ENCODE measurements at regions not wholly inside any gene's neighbourhood (a gene's known extent, or its start where the extent isn't known, plus 50 kb on each side); places are given as distances from the start of the nearest gene placed in this dataset.

- H3K4me3 ChIP-seq (ENCODE audit: low read depth, low read length), result no peak overlapping the region
- H3K36me3 ChIP-seq (ENCODE audit: control insufficient read depth, insufficient read depth, low read length), result no peaks in the 10 kb centered on the region
- peaks cover 3% of the 10 kb centered on the region for H3K9me3 ChIP-seq (ENCODE audit: control insufficient read depth, insufficient read depth, low read length)
- peaks cover 7% of the 10 kb centered on the region for H3K4me1 ChIP-seq (ENCODE audit: control insufficient read depth, insufficient read depth, low read length)
- no peak for DNase-seq (ENCODE audit: low read depth in 4 of 6, low spot score in 6 of 6)
- H3K27me3 ChIP-seq (ENCODE audit: control insufficient read depth, insufficient read depth, low read length), result no peaks in the 10 kb centered on the region
- no peak overlapping the region for H3K27ac ChIP-seq (ENCODE audit: low read depth, low read length)
Measured at GRCh38 chr22:27656970-27657369, 144.6 kb downstream of the MN1 start.

GRCh38 chr22:27660306-27660705 is 141.2 kb downstream of the MN1 start:
- no peak overlapping the region for H3K27ac ChIP-seq (ENCODE audit: low read depth, low read length)
- no peaks in the 10 kb centered on the region for H3K27me3 ChIP-seq (ENCODE audit: control insufficient read depth, insufficient read depth, low read length)
- peaks cover 3% of the 10 kb centered on the region for H3K9me3 ChIP-seq (ENCODE audit: control insufficient read depth, insufficient read depth, low read length)
- no peak overlapping the region for H3K4me3 ChIP-seq (ENCODE audit: low read depth, low read length)
- peak in 1 of 6 donors; percentile 50 for DNase-seq (ENCODE audit: low read depth in 4 of 6, low spot score in 6 of 6)
- no peaks in the 10 kb centered on the region for H3K36me3 ChIP-seq (ENCODE audit: control insufficient read depth, insufficient read depth, low read length)
- WGBS (ENCODE audit: insufficient coverage), result no CpG with 5 or more reads among the region's 10 CpGs
- peaks cover 11% of the 10 kb centered on the region for H3K4me1 ChIP-seq (ENCODE audit: control insufficient read depth, insufficient read depth, low read length)

GRCh38 chr22:27662359-27663301 is 138.9 kb downstream of the MN1 start:
- H3K27ac ChIP-seq (ENCODE audit: low read depth, low read length), result no peak overlapping the region
- no peaks in the 10 kb centered on the region for H3K9me3 ChIP-seq (ENCODE audit: control insufficient read depth, insufficient read depth, low read length)
- peaks cover 19% of the 10 kb centered on the region for H3K4me1 ChIP-seq (ENCODE audit: control insufficient read depth, insufficient read depth, low read length)
- H3K36me3 ChIP-seq (ENCODE audit: control insufficient read depth, insufficient read depth, low read length), result no peaks in the 10 kb centered on the region
- H3K27me3 ChIP-seq (ENCODE audit: control insufficient read depth, insufficient read depth, low read length), result no peaks in the 10 kb centered on the region
- DNase-seq (ENCODE audit: low read depth in 4 of 6, low spot score in 6 of 6), result peak in 3 of 6 donors; percentile 22 to 75 (median 58)
- WGBS (ENCODE audit: insufficient coverage), result 50% methylated on average over 10 of the region's 13 CpGs
- no peak overlapping the region for H3K4me3 ChIP-seq (ENCODE audit: low read depth, low read length)

GRCh38 chr22:27663812-27664211 is 137.7 kb downstream of the MN1 start:
- no peaks in the 10 kb centered on the region for H3K9me3 ChIP-seq (ENCODE audit: control insufficient read depth, insufficient read depth, low read length)
- H3K27me3 ChIP-seq (ENCODE audit: control insufficient read depth, insufficient read depth, low read length), result no peaks in the 10 kb centered on the region
- no peaks in the 10 kb centered on the region for H3K36me3 ChIP-seq (ENCODE audit: control insufficient read depth, insufficient read depth, low read length)
- 60% methylated on average over 1 of the region's 5 CpGs for WGBS (ENCODE audit: insufficient coverage)
- DNase-seq (ENCODE audit: low read depth in 4 of 6, low spot score in 6 of 6), result no peak
- H3K4me1 ChIP-seq (ENCODE audit: control insufficient read depth, insufficient read depth, low read length), result peaks cover 20% of the 10 kb centered on the region
- H3K27ac ChIP-seq (ENCODE audit: low read depth, low read length), result no peak overlapping the region
- no peak overlapping the region for H3K4me3 ChIP-seq (ENCODE audit: low read depth, low read length)

- no peaks in the 10 kb centered on the region for H3K27me3 ChIP-seq (ENCODE audit: control insufficient read depth, insufficient read depth, low read length)
- no peaks in the 10 kb centered on the region for H3K9me3 ChIP-seq (ENCODE audit: control insufficient read depth, insufficient read depth, low read length)
- no peaks in the 10 kb centered on the region for H3K36me3 ChIP-seq (ENCODE audit: control insufficient read depth, insufficient read depth, low read length)
- peaks cover 41% of the 10 kb centered on the region for H3K4me1 ChIP-seq (ENCODE audit: control insufficient read depth, insufficient read depth, low read length)
- DNase-seq (ENCODE audit: low read depth in 4 of 6, low spot score in 6 of 6), result no peak
- H3K27ac ChIP-seq (ENCODE audit: low read depth, low read length), result no peak overlapping the region
- no peak overlapping the region for H3K4me3 ChIP-seq (ENCODE audit: low read depth, low read length)
- WGBS (ENCODE audit: insufficient coverage), result 100% methylated on average over 1 of the region's 4 CpGs
Measured at GRCh38 chr22:27666272-27666997, 135.1 kb downstream of the MN1 start.

- Histone ChIP-seq H3K27ac (ENCODE audit: low read depth, low read length) (peak overlapping the region; percentile 8), H3K36me3 (ENCODE audit: control insufficient read depth, insufficient read depth, low read length) (no peaks in the 10 kb centered on the region), H3K9me3 (ENCODE audit: control insufficient read depth, insufficient read depth, low read length) (no peaks in the 10 kb centered on the region), H3K27me3 (ENCODE audit: control insufficient read depth, insufficient read depth, low read length) (no peaks in the 10 kb centered on the region), H3K4me3 (ENCODE audit: low read depth, low read length) (no peak overlapping the region), H3K4me1 (ENCODE audit: control insufficient read depth, insufficient read depth, low read length) (peaks cover 41% of the 10 kb centered on the region)
- 13% methylated on average over 11 of the region's 16 CpGs for WGBS (ENCODE audit: insufficient coverage)
- DNase-seq (ENCODE audit: low read depth in 4 of 6, low spot score in 6 of 6), result peak in 4 of 6 donors; percentile 38 to 84 (median 70)
Measured at GRCh38 chr22:27667121-27667843, 134.3 kb downstream of the MN1 start.

- H3K4me3 ChIP-seq (ENCODE audit: low read depth, low read length), result no peak overlapping the region
- no peaks in the 10 kb centered on the region for H3K9me3 ChIP-seq (ENCODE audit: control insufficient read depth, insufficient read depth, low read length)
- peaks cover 37% of the 10 kb centered on the region for H3K4me1 ChIP-seq (ENCODE audit: control insufficient read depth, insufficient read depth, low read length)
- no peak for DNase-seq (ENCODE audit: low read depth in 4 of 6, low spot score in 6 of 6)
- H3K27me3 ChIP-seq (ENCODE audit: control insufficient read depth, insufficient read depth, low read length), result no peaks in the 10 kb centered on the region
- WGBS (ENCODE audit: insufficient coverage), result 74% methylated on average over 7 of the region's 7 CpGs
- H3K27ac ChIP-seq (ENCODE audit: low read depth, low read length), result no peak overlapping the region
- no peaks in the 10 kb centered on the region for H3K36me3 ChIP-seq (ENCODE audit: control insufficient read depth, insufficient read depth, low read length)
Measured at GRCh38 chr22:27668828-27669797, 132.4 kb downstream of the MN1 start.

GRCh38 chr22:27669798-27670599 is 131.6 kb downstream of the MN1 start:
- no peak for DNase-seq (ENCODE audit: low read depth in 4 of 6, low spot score in 6 of 6)

More at GRCh38 chr22:27669798-27670599, 131.6 kb downstream of the MN1 start:
- peaks cover 39% of the 10 kb centered on the region for H3K4me1 ChIP-seq (ENCODE audit: control insufficient read depth, insufficient read depth, low read length)
- WGBS (ENCODE audit: insufficient coverage), result 66% methylated on average over 13 of the region's 13 CpGs
- no peak overlapping the region for H3K27ac ChIP-seq (ENCODE audit: low read depth, low read length)
- H3K36me3 ChIP-seq (ENCODE audit: control insufficient read depth, insufficient read depth, low read length), result no peaks in the 10 kb centered on the region
- H3K9me3 ChIP-seq (ENCODE audit: control insufficient read depth, insufficient read depth, low read length), result no peaks in the 10 kb centered on the region
- H3K27me3 ChIP-seq (ENCODE audit: control insufficient read depth, insufficient read depth, low read length), result no peaks in the 10 kb centered on the region
- H3K4me3 ChIP-seq (ENCODE audit: low read depth, low read length), result no peak overlapping the region

Data from spinal cord (tissue), 9 donors.